Erythroblast (primary cell): ENCODE measurements at regions not wholly inside any gene's neighbourhood (a gene's known extent, or its start where the extent isn't known, plus 50 kb on each side); places are given as distances from the start of the nearest gene placed in this dataset.

ENCODE experiments used
- GATA1 ChIP-seq: IDR thresholded peaks from 2 replicates; pipeline ENCODE4 v1.6.1; 2011; ENCODE audit warnings: low read depth, mild to moderate bottlenecking, control low read depth, low read length, moderate library complexity
- POLR2A ChIP-seq: IDR thresholded peaks from 2 replicates; pipeline ENCODE4 v1.6.1; 2011; ENCODE audit warnings: mild to moderate bottlenecking, low read length

GRCh38 chr20:55010761-55011160 is 535.4 kb downstream of the DOK5 start:
- TF ChIP-seq POLR2A (no peak), GATA1 (no peak)
